Stomach (tissue), 8 donors: ENCODE measurements at regions not wholly inside any gene's neighbourhood (a gene's known extent, or its start where the extent isn't known, plus 50 kb on each side); places are given as distances from the start of the nearest gene placed in this dataset.

Experiments
- DNase-seq, 2 donors: peaks; one replicate each; pipeline versions ENCODE4 v3.0.0 to v3.0.0-alpha.2; 2013 to 2019
- H3K27ac ChIP-seq, 5 donors: fragments of 200-600 bp in 4 of 5; sonication (generic) in 4 of 5; one replicate each; pipeline ENCODE4 v1.5.1; 2013 to 2019; ENCODE audit warnings: mild to moderate bottlenecking in 1 of 5, moderate library complexity in 1 of 5
- H3K27me3 ChIP-seq, 3 donors: fragments of 200-600 bp; sonication (generic); one replicate each; pipeline ENCODE4 v1.5.1; 2017 to 2019; ENCODE audit warnings: mixed run types in 1 of 3
- H3K36me3 ChIP-seq, 4 donors: fragments of 200-600 bp; sonication (generic); 1 replicate in 3 of 4; 2 replicates in 1 of 4; pipeline ENCODE4 v1.5.1; 2016 to 2019
- H3K4me1 ChIP-seq, 4 donors: fragments of 200-600 bp; sonication (generic); one replicate each; pipeline ENCODE4 v1.5.1; 2016 to 2019
- H3K4me3 ChIP-seq, 4 donors: fragments of 200-600 bp; sonication (generic) in 3 of 4; one replicate each; pipeline ENCODE4 v1.5.1; 2016 to 2019; ENCODE audit warnings: mild to moderate bottlenecking in 1 of 4
- H3K9me3 ChIP-seq, 4 donors: fragments of 200-600 bp; sonication (generic); one replicate each; pipeline ENCODE4 v1.5.1; 2016 to 2019
- CTCF ChIP-seq, 7 experiments: fragments of 450-650 bp in 4 of 7; fragments of 200-600 bp in 3 of 7; sonication (generic) in 3 of 7; IDR thresholded peaks; one replicate each; pipeline ENCODE4 v1.5.1; 2016 to 2019; ENCODE audit warnings: antibody characterized with exemption in 7 of 7, control low read depth in 2 of 7, mild to moderate bottlenecking in 1 of 7
- EP300 ChIP-seq: sonication (generic); formaldehyde crosslinking; IDR thresholded peaks from one replicate; pipeline ENCODE4 v1.6.1; 2017; ENCODE audit warnings: antibody characterized with exemption
- POLR2A ChIP-seq, 4 donors: fragments of 450-650 bp; IDR thresholded peaks; one replicate each; pipeline ENCODE4 v1.6.1; 2016; ENCODE audit warnings: antibody characterized with exemption in 4 of 4, control low read depth in 2 of 4, mild to moderate bottlenecking in 1 of 4, moderate library complexity in 1 of 4
- POLR2AphosphoS5 ChIP-seq, 3 donors: sonication (generic); formaldehyde crosslinking; IDR thresholded peaks; one replicate each; pipeline ENCODE4 v1.6.1; 2016; ENCODE audit warnings: antibody characterized with exemption in 3 of 3
- WGBS, 5 donors: extraction: QIAGEN DNeasy Blood & Tissue Kit in 3 of 5; methylation state at CpG; one replicate each; pipeline versions ENCODE4 v1.1.5 to v1.1.7; 2013 to 2018; 5-methylcytosine and 5-hydroxymethylcytosine counted together
- intact Hi-C: fragments of 100-400 bp; cut with DNase I; formaldehyde crosslinking; loops from one replicate; pipeline ENCODE4 v1.15.1; 2023; ENCODE audit warnings: low total_unique reads
- donor health status: healthy with polysubstance abuse.
- donor health status: Bipolar disorder and iron deficiency.
- donor health status: healthy.

DNA sequence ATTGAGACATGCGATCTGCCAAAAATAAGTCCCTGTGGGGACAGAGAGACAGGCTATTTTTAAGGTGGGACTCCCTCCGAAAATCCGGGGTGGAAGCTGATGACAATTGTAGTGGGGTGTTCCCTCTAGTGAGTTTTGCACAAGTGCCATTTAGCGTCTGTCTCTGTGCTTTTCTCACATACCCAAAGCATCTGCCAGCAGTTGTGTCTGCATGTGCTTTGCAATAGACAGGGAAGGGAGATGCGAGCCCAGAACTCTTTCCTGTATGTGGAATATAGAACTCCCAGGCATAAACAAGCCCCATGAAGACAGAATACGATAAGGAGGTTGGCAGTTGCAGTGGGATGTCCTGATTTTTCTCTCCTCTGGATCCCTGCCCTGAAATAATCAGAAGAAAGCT is 282.7 kb upstream of the XYLT1 start:
- WGBS, 5 donors: 67 to 82% (median 75%) methylated on average over 6 of the region's 6 CpGs
- H3K27ac ChIP-seq: no peak overlapping the region
- H3K4me1 ChIP-seq: no peaks in the 10 kb centered on the region
- H3K27me3 ChIP-seq: peaks cover 0 to 5% (median 0%) of the 10 kb centered on the region in 3 donors
- no peak overlapping the region for H3K4me3 ChIP-seq
- H3K9me3 ChIP-seq: peaks cover 0 to 7% (median 0%) of the 10 kb centered on the region in 4 donors
- no peak for DNase-seq
- H3K36me3 ChIP-seq: no peaks in the 10 kb centered on the region
- intact Hi-C loops: no loop called here
- no peak for TF ChIP-seq EP300
- TF ChIP-seq POLR2A (IDR thresholded peaks at IDR 0.05): no peak
- no peak for TF ChIP-seq POLR2AphosphoS5 (IDR thresholded peaks at IDR 0.05)
- TF ChIP-seq CTCF (IDR thresholded peaks at IDR 0.05): no peak

GRCh38 chr16:17749706-17750105 is 278.9 kb upstream of the XYLT1 start:
- TF ChIP-seq CTCF (IDR thresholded peaks at IDR 0.05) (no peak), POLR2AphosphoS5 (IDR thresholded peaks at IDR 0.05) (no peak), POLR2A (IDR thresholded peaks at IDR 0.05) (no peak), EP300 (no peak)
- DNase-seq: no peak
- 95 to 100% (median 97%) methylated on average over 1 of the region's 1 CpG for WGBS, 5 donors
- Histone ChIP-seq H3K4me1 (no peaks in the 10 kb centered on the region), H3K36me3 (no peaks in the 10 kb centered on the region), H3K27me3 (peaks cover 0 to 16% (median 3%) of the 10 kb centered on the region in 3 donors), H3K4me3 (no peak overlapping the region), H3K9me3 (peaks cover 0 to 3% (median 0%) of the 10 kb centered on the region in 4 donors), H3K27ac (no peak overlapping the region)
- intact Hi-C loops: no loop called here

GRCh38 chr16:17748044-17748719 is 277.4 kb upstream of the XYLT1 start:
- intact Hi-C loops: no loop called here

DNA sequence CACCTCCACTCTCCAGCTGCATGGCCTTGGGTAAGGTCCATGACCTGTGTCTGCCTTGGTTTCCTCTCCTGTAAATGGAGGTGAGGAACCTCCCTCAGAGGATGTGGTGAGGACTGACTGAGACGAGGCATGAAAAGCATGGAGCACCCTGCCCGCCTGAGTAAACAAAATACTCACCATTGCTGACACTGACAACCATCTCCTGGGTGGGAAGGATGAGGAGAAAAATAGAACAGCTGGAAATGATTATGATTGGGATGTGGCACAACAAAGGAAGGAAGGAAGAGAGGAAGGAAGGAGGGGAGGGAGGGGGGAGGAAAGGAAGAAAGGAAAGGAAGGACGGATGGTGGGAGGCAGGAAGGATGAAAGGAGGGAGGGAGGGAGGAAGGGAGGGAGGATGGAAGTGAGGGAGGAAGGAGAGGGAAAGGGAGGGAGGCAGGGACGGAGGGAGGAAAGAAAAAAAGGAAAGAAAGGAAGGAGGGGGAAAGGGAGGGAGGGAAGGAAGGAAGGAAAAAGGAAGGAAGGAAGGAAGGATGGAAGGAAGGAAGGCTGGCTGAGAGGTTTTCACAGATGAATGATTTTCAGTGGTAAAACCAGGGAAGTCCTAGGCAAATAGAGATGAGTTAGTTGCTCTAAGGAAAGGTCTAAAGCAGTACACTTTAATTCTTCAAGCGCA is 276.5 kb upstream of the XYLT1 start:
- H3K4me3 ChIP-seq: no peak overlapping the region
- H3K4me1 ChIP-seq: no peaks in the 10 kb centered on the region
- H3K27ac ChIP-seq: no peak overlapping the region
- H3K27me3 ChIP-seq: peaks cover 0 to 33% (median 3%) of the 10 kb centered on the region in 3 donors
- no peaks in the 10 kb centered on the region for H3K36me3 ChIP-seq
- 43 to 60% (median 55%) methylated on average over 5 of the region's 5 CpGs for WGBS, 5 donors
- DNase-seq: no peak
- peaks cover 0 to 3% (median 0%) of the 10 kb centered on the region in 4 donors for H3K9me3 ChIP-seq
- no peak for TF ChIP-seq EP300
- TF ChIP-seq POLR2A (IDR thresholded peaks at IDR 0.05): no peak
- intact Hi-C loops: no loop called here

More at GRCh38 chr16:17748044-17748719, 277.4 kb upstream of the XYLT1 start:
- WGBS, 5 donors: 47 to 69% (median 50%) methylated on average over 7 to 11 of the region's 11 CpGs
- Histone ChIP-seq H3K9me3 (peaks cover 0 to 3% (median 0%) of the 10 kb centered on the region in 4 donors), H3K27ac (no peak overlapping the region), H3K36me3 (no peaks in the 10 kb centered on the region), H3K4me1 (no peaks in the 10 kb centered on the region), H3K4me3 (no peak overlapping the region), H3K27me3 (peaks cover 0 to 27% (median 3%) of the 10 kb centered on the region in 3 donors)
- TF ChIP-seq POLR2A (IDR thresholded peaks at IDR 0.05): no peak
- TF ChIP-seq POLR2AphosphoS5 (IDR thresholded peaks at IDR 0.05): no peak
- TF ChIP-seq CTCF (IDR thresholded peaks at IDR 0.05): no peak
- TF ChIP-seq EP300: no peak
- no peak for DNase-seq
